SK-N-SH (cell line): ENCODE measurements at regions not wholly inside any gene's neighbourhood (a gene's known extent, or its start where the extent isn't known, plus 50 kb on each side); places are given as distances from the start of the nearest gene placed in this dataset.

Experiments
- CTCF ChIA-PET: fragments of 300-600, 350-600 bp; formaldehyde crosslinking; extraction: SDS; loops from one replicate; lab custom pipeline; 2021; lab: Yijun Ruan, JAX
- POLR2A ChIA-PET: fragments of 350-600 bp; sonication (Branson Sonifier 250); formaldehyde crosslinking; extraction: SDS; loops from one replicate; lab custom pipeline; 2020; ENCODE audit warnings: antibody characterized with exemption, inconsistent platforms; lab: Yijun Ruan, JAX
- DNase-seq: peaks from one replicate; pipeline ENCODE4 v3.0.0; 2012
- H2AFZ ChIP-seq: fragments of 200-600 bp; sonication (generic); 2 replicates; pipeline ENCODE4 v1.8.1; 2016; ENCODE audit warnings: antibody characterized with exemption, mild to moderate bottlenecking, low read depth
- H3F3A ChIP-seq: fragments of 200-600 bp; sonication (generic); replicated peaks from 2 replicates; pipeline ENCODE3; 2016; ENCODE audit warnings: antibody characterized with exemption, mild to moderate bottlenecking; ENCODE audit not compliant: insufficient read depth
- H3K27ac ChIP-seq, 2 experiments: fragments of 200-500 bp in 1 of 2; fragments of 200-600 bp in 1 of 2; sonication (Bioruptor generic) in 1 of 2; sonication (generic), shearing (Covaris generic) in 1 of 2; 2 replicates each; pipeline versions ENCODE4 v1.5.1 to v1.6.1; 2014 to 2016; ENCODE audit warnings: low read depth in 2 of 2, inconsistent platforms in 1 of 2, low read length in 1 of 2, mild to moderate bottlenecking in 1 of 2, mixed read lengths in 1 of 2
- H3K27me3 ChIP-seq: fragments of 200-600 bp; sonication (generic), shearing (Covaris generic); 2 replicates; pipeline ENCODE4 v1.6.1; 2016; ENCODE audit warnings: mixed run types; ENCODE audit not compliant: insufficient read depth
- H3K36me3 ChIP-seq, 2 experiments: fragments of 200-500 bp in 1 of 2; fragments of 200-600 bp in 1 of 2; sonication (Bioruptor generic) in 1 of 2; sonication (generic) in 1 of 2; replicated peaks in 1 of 2; 2 replicates each; pipeline versions ENCODE3 to v1.5.1; 2014 to 2016; ENCODE audit warnings: low read length in 1 of 2, mild to moderate bottlenecking in 1 of 2; ENCODE audit not compliant: insufficient read depth in 2 of 2, control insufficient read depth in 1 of 2
- H3K4me1 ChIP-seq, 2 experiments: fragments of 200-500 bp in 1 of 2; fragments of 200-600 bp in 1 of 2; sonication (Bioruptor generic) in 1 of 2; sonication (generic), shearing (Covaris generic) in 1 of 2; 2 replicates each; pipeline versions ENCODE4 v1.5.1 to v1.6.1; 2014 to 2016; ENCODE audit warnings: low read depth in 1 of 2, low read length in 1 of 2, mixed run types in 1 of 2; ENCODE audit not compliant: insufficient read depth in 2 of 2, control insufficient read depth in 1 of 2
- H3K4me2 ChIP-seq: fragments of 200-600 bp; sonication (generic), shearing (Covaris generic); 2 replicates; pipeline ENCODE4 v1.6.1; 2017; ENCODE audit warnings: mixed run types
- H3K4me3 ChIP-seq, 2 experiments: fragments of 200-500 bp in 1 of 2; fragments of 200-600 bp in 1 of 2; sonication (Bioruptor generic) in 1 of 2; sonication (generic), shearing (Covaris generic) in 1 of 2; 2 replicates each; pipeline versions ENCODE4 v1.5.1 to v1.8.1; 2014 to 2016; ENCODE audit warnings: low read depth in 2 of 2, inconsistent platforms in 1 of 2, low read length in 1 of 2, mild to moderate bottlenecking in 1 of 2, mixed read lengths in 1 of 2, moderate library complexity in 1 of 2
- H3K79me2 ChIP-seq: fragments of 200-600 bp; sonication (generic); 2 replicates; pipeline ENCODE4 v1.8.1; 2017; ENCODE audit warnings: mild to moderate bottlenecking; ENCODE audit not compliant: insufficient read depth
- H3K9ac ChIP-seq: fragments of 200-600 bp; sonication (generic); 2 replicates; pipeline ENCODE4 v1.6.1; 2017; ENCODE audit warnings: mixed run types
- H3K9me2 ChIP-seq: fragments of 200-600 bp; sonication (generic); 2 replicates; pipeline ENCODE4 v1.6.1; 2017; ENCODE audit warnings: mixed run types
- H3K9me3 ChIP-seq: fragments of 200-600 bp; sonication (generic); 2 replicates; pipeline ENCODE4 v1.6.1; 2017; ENCODE audit warnings: mixed run types, mild to moderate bottlenecking, moderate library complexity
- H4K20me1 ChIP-seq: fragments of 200-600 bp; sonication (generic); 2 replicates; pipeline ENCODE4 v1.6.1; 2017; ENCODE audit warnings: mild to moderate bottlenecking, mixed run types; ENCODE audit not compliant: insufficient read depth
- CTCF ChIP-seq: fragments of 200-600 bp; sonication (generic); IDR thresholded peaks from 2 replicates; pipeline ENCODE4 v1.6.1; 2017; ENCODE audit warnings: antibody characterized with exemption, mild to moderate bottlenecking, moderate library complexity
- EP300 ChIP-seq, 2 experiments: IDR thresholded peaks; 2 replicates each; pipeline versions ENCODE4 v1.4.0 to v1.6.1; 2012; ENCODE audit warnings: borderline replicate concordance in 1 of 2, low read depth in 1 of 2, low read length in 1 of 2
- FOSL2 ChIP-seq: IDR thresholded peaks from 2 replicates; pipeline ENCODE4 v1.4.0; 2012; ENCODE audit warnings: low read depth, mild to moderate bottlenecking, moderate library complexity, borderline replicate concordance
- FOXM1 ChIP-seq: IDR thresholded peaks from 2 replicates; pipeline ENCODE4 v1.4.0; 2012; ENCODE audit warnings: low read depth, mild to moderate bottlenecking
- JUND ChIP-seq: IDR thresholded peaks from 2 replicates; pipeline ENCODE4 v1.4.0; 2012
- MEF2A ChIP-seq: IDR thresholded peaks from 2 replicates; pipeline ENCODE4 v1.4.0; 2012; ENCODE audit warnings: low read depth, borderline replicate concordance
- MXI1 ChIP-seq: IDR thresholded peaks from 2 replicates; pipeline ENCODE4 v1.6.1; 2012; ENCODE audit warnings: mild to moderate bottlenecking, low read depth, low read length, improper control_type of control experiment
- SMC3 ChIP-seq: IDR thresholded peaks from 2 replicates; pipeline ENCODE4 v1.6.1; 2012; ENCODE audit warnings: low read depth, low read length, improper control_type of control experiment
- TEAD4 ChIP-seq: IDR thresholded peaks from 2 replicates; pipeline ENCODE4 v1.4.0; 2012; ENCODE audit warnings: mild to moderate bottlenecking, borderline replicate concordance; ENCODE audit not compliant: insufficient read depth
- USF2 ChIP-seq: fragments of 150-350 bp; IDR thresholded peaks from 2 replicates; pipeline ENCODE4 v1.6.1; 2017; ENCODE audit warnings: antibody characterized with exemption, low read length, low read depth, borderline replicate concordance
- WGBS: methylation state at CpG from one replicate; pipeline ENCODE4 v1.1.6; 2017; ENCODE audit warnings: low lambda C conversion rate; 5-methylcytosine and 5-hydroxymethylcytosine counted together

- H3K36me3 ChIP-seq: no peaks in the 10 kb centered on the region
- H2AFZ ChIP-seq: no peak overlapping the region
- H3K27ac ChIP-seq: no peak overlapping the region
- H3K4me3 ChIP-seq: no peak overlapping the region
- H3K9me3 ChIP-seq: no peaks in the 10 kb centered on the region
- 51% methylated on average over 6 of the region's 6 CpGs for WGBS
- CTCF ChIA-PET: interaction anchor here (0.9 to 3.3 kb wide), 4 partner anchors 9 to 572 kb away, joined by 3 to 13 read pairs (median 6); no protein-coding TSS in a partner anchor
- no peak for TF ChIP-seq EP300 (IDR thresholded peaks at IDR 0.05; ENCODE audit: borderline replicate concordance in 1 of 2, low read depth in 1 of 2, low read length in 1 of 2)
- no peak for TF ChIP-seq MEF2A
- TF ChIP-seq USF2: no peak
- TF ChIP-seq FOSL2: no peak
- TF ChIP-seq FOXM1: no peak
- no peak for TF ChIP-seq TEAD4
- no peak for TF ChIP-seq CTCF
- H3K79me2 ChIP-seq: no peaks in the 10 kb centered on the region
- no peak for DNase-seq
- no peaks in the 10 kb centered on the region for H3K9me2 ChIP-seq
- no peak overlapping the region for H3K9ac ChIP-seq
- POLR2A ChIA-PET: no interaction called here
- no peak overlapping the region for H3K4me2 ChIP-seq
- no peaks in the 10 kb centered on the region for H4K20me1 ChIP-seq
- H3K4me1 ChIP-seq: peaks cover 0 to 3% of the 10 kb centered on the region in 2 experiments; a peak in 1 of 4 replicates
- no peaks in the 10 kb centered on the region for H3K27me3 ChIP-seq
- H3F3A ChIP-seq: no peaks in the 10 kb centered on the region
Observed at GRCh38 chr7:25831062-25831691, 320.8 kb upstream of the NFE2L3 start.

- Histone ChIP-seq H3K4me3 (no peak overlapping the region), H3K9me3 (no peaks in the 10 kb centered on the region), H3K4me1 (peaks cover 0 to 3% of the 10 kb centered on the region in 2 experiments; a peak in 1 of 4 replicates), H3K27ac (no peak overlapping the region), H3K79me2 (no peaks in the 10 kb centered on the region), H4K20me1 (no peaks in the 10 kb centered on the region), H3K4me2 (no peak overlapping the region), H3K36me3 (no peaks in the 10 kb centered on the region), H3K27me3 (no peaks in the 10 kb centered on the region), H2AFZ (no peak overlapping the region), H3K9ac (no peak overlapping the region), H3F3A (no peaks in the 10 kb centered on the region), H3K9me2 (no peaks in the 10 kb centered on the region)
- POLR2A ChIA-PET: no interaction called here
- CTCF ChIA-PET: interaction anchor here (0.9 to 3.3 kb wide), 4 partner anchors 11 to 572 kb away, joined by 3 to 13 read pairs (median 8); no protein-coding TSS in a partner anchor
- 41% methylated on average over 8 of the region's 8 CpGs for WGBS
- DNase-seq: no peak
- TF ChIP-seq MXI1 (no peak), JUND (no peak), SMC3 (no peak)
Observed at GRCh38 chr7:25831831-25832411, 320.1 kb upstream of the NFE2L3 start.
